GM23338 (cell line): ENCODE measurements at regions not wholly inside any gene's neighbourhood (a gene's known extent, or its start where the extent isn't known, plus 50 kb on each side); places are given as distances from the start of the nearest gene placed in this dataset.

ENCODE experiments used
- ATAC-seq: fragments of 200-7000 bp; cut with Tn5 transposase; 3 replicates; pipeline ENCODE4 v1.9.1; 2020
- DNase-seq: peaks from one replicate; pipeline ENCODE4 v3.0.0-alpha.2; 2015; ENCODE audit warnings: low spot score
- H2AFZ ChIP-seq: fragments of 200-600 bp; sonication (generic); 2 replicates; pipeline ENCODE4 v1.8.0; 2016; ENCODE audit warnings: antibody characterized with exemption, mild to moderate bottlenecking, moderate library complexity
- H3F3A ChIP-seq: fragments of 200-600 bp; sonication (generic); replicated peaks from 2 replicates; pipeline ENCODE4 v1.8.0; 2017; ENCODE audit warnings: antibody characterized with exemption, mixed run types, low read depth
- H3K27ac ChIP-seq: fragments of 200-600 bp; sonication (generic); 2 replicates; pipeline ENCODE4 v1.6.1; 2016; ENCODE audit warnings: low read depth
- H3K27me3 ChIP-seq: fragments of 200-600 bp; sonication (generic); 2 replicates; pipeline ENCODE4 v1.8.0; 2016; ENCODE audit warnings: mild to moderate bottlenecking, mixed run types, moderate library complexity; ENCODE audit not compliant: insufficient read depth
- H3K36me3 ChIP-seq: fragments of 200-600 bp; sonication (generic); 2 replicates; pipeline ENCODE4 v1.8.0; 2016; ENCODE audit warnings: mild to moderate bottlenecking; ENCODE audit not compliant: insufficient read depth
- H3K4me1 ChIP-seq: fragments of 200-600 bp; sonication (generic); 2 replicates; pipeline ENCODE4 v1.8.0; 2016; ENCODE audit warnings: mild to moderate bottlenecking, moderate library complexity; ENCODE audit not compliant: insufficient read depth
- H3K4me2 ChIP-seq: fragments of 200-600 bp; sonication (generic); 2 replicates; pipeline ENCODE4 v1.7.1; 2017; ENCODE audit warnings: mixed run types
- H3K4me3 ChIP-seq: fragments of 200-600 bp; sonication (generic); 2 replicates; pipeline ENCODE4 v1.6.1; 2016; ENCODE audit warnings: mixed run types
- H3K79me2 ChIP-seq: fragments of 200-600 bp; sonication (generic); replicated peaks from 2 replicates; pipeline ENCODE4 v1.8.0; 2017; ENCODE audit warnings: mild to moderate bottlenecking; ENCODE audit not compliant: insufficient read depth
- H3K9me2 ChIP-seq: fragments of 200-600 bp; sonication (generic); 2 replicates; pipeline ENCODE4 v1.8.0; 2017; ENCODE audit not compliant: insufficient read depth
- H4K20me1 ChIP-seq: fragments of 200-600 bp; sonication (generic); replicated peaks from 2 replicates; pipeline ENCODE4 v1.8.0; 2017; ENCODE audit warnings: mild to moderate bottlenecking; ENCODE audit not compliant: insufficient read depth
- H3K27ac Mint-ChIP-seq: 2 replicates; pipeline ENCODE4 v1.8.0; 2020; ENCODE audit warnings: inconsistent platforms, mild to moderate bottlenecking, moderate library complexity, mixed read lengths
- H3K27me3 Mint-ChIP-seq: 3 replicates; pipeline ENCODE4 v1.8.0; 2022; ENCODE audit warnings: low read depth, mild to moderate bottlenecking, moderate library complexity, mixed read lengths, inconsistent platforms; ENCODE audit not compliant: insufficient read depth, poor library complexity
- H3K36me3 Mint-ChIP-seq: 3 replicates; pipeline ENCODE4 v1.8.0; 2021; ENCODE audit warnings: low read depth, mild to moderate bottlenecking, inconsistent platforms, moderate library complexity, mixed read lengths
- H3K4me1 Mint-ChIP-seq: 3 replicates; pipeline ENCODE4 v1.8.0; 2020; ENCODE audit warnings: mild to moderate bottlenecking, inconsistent platforms, mixed read lengths
- H3K4me3 Mint-ChIP-seq: 3 replicates; pipeline ENCODE4 v1.8.0; 2021; ENCODE audit warnings: moderate library complexity, mild to moderate bottlenecking, inconsistent platforms, mixed read lengths
- H3K9me3 Mint-ChIP-seq: 3 replicates; pipeline ENCODE4 v1.8.0; 2020; ENCODE audit warnings: moderate library complexity, mild to moderate bottlenecking, inconsistent platforms, mixed read lengths
- CREB1 ChIP-seq: fragments of 250-450 bp; sonication (Bioruptor Pico); IDR thresholded peaks from 2 replicates; pipeline ENCODE4 v1.5.0; 2020; ENCODE audit warnings: low read depth, mild to moderate bottlenecking, moderate library complexity
- CTCF ChIP-seq, 2 experiments: fragments of 200-600 bp in 1 of 2; sonication (generic) in 1 of 2; conservative IDR thresholded peaks; 2 replicates each; pipeline versions ENCODE4 v1.5.1 to v1.6.1; 2016 to 2017; ENCODE audit warnings: antibody characterized with exemption in 2 of 2, low read depth in 2 of 2, mild to moderate bottlenecking in 2 of 2, moderate library complexity in 1 of 2
- JUNB ChIP-seq: IDR thresholded peaks from one replicate; pipeline ENCODE4 v1.6.1; 2016; ENCODE audit warnings: antibody characterized with exemption; ENCODE audit not compliant: unreplicated experiment
- NANOG ChIP-seq: IDR thresholded peaks from 2 replicates; pipeline ENCODE4 v1.6.1; 2016; ENCODE audit warnings: antibody characterized with exemption, borderline replicate concordance
- POLR2AphosphoS5 ChIP-seq: IDR thresholded peaks from 2 replicates; pipeline ENCODE4 v1.6.1; 2016; ENCODE audit warnings: antibody characterized with exemption, low read depth
- REST ChIP-seq: IDR thresholded peaks from one replicate; pipeline ENCODE4 v1.6.1; 2018; ENCODE audit warnings: antibody characterized with exemption; ENCODE audit not compliant: unreplicated experiment
- STAT1 ChIP-seq: IDR thresholded peaks from one replicate; pipeline ENCODE4 v1.6.1; 2016; ENCODE audit warnings: antibody characterized with exemption; ENCODE audit not compliant: unreplicated experiment
- ZNF114 ChIP-seq: fragments of 250-450 bp; sonication (Bioruptor Pico); IDR thresholded peaks from 2 replicates; pipeline ENCODE4 v1.5.0; 2020; ENCODE audit warnings: mild to moderate bottlenecking, moderate library complexity
- ZNF331 ChIP-seq: fragments of 250-450 bp; sonication (Bioruptor Pico); IDR thresholded peaks from 2 replicates; pipeline ENCODE4 v1.5.0; 2020; ENCODE audit warnings: low read depth, mild to moderate bottlenecking, moderate library complexity
- ZNF462 ChIP-seq: fragments of 250-450 bp; sonication (Bioruptor Pico); IDR thresholded peaks from 2 replicates; pipeline ENCODE4 v1.5.0; 2020; ENCODE audit warnings: mild to moderate bottlenecking, moderate library complexity
- TF ChIP-seq, protein P1 (sequence below): IDR thresholded peaks from 2 replicates; pipeline ENCODE4 v1.6.1; 2016; ENCODE audit warnings: antibody characterized with exemption

DNA sequence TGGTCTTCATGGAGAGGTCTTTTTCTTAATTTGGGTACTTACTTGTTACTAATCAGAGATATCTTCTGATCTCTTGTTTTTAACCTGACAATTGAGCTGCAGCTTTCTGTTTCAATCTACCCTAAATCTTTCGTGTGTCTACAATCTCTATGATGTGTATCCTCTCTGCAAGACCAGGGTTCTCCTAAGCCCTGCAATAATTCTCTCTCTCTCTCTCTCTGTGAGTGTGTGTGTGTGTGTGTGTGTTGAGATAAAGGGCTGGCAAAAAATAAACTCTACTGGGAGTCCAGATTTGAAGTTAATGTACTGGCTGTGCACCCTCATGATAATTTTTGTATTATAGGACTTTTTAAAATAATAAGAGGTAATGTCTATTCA is 57.8 kb upstream of the FBXL7 start (continued):
- TF ChIP-seq CTCF (conservative IDR thresholded peaks at IDR 0.05; ENCODE audit: low read depth in 2 of 2) (no peak), ZNF331 (CRISPR knock-in tag) (no peak), REST (no peak), NANOG (no peak), CREB1 (CRISPR knock-in tag) (no peak), POLR2AphosphoS5 (no peak), JUNB (no peak), ZNF114 (CRISPR knock-in tag) (no peak), STAT1 (no peak)
- TF ChIP-seq, protein P1, sequence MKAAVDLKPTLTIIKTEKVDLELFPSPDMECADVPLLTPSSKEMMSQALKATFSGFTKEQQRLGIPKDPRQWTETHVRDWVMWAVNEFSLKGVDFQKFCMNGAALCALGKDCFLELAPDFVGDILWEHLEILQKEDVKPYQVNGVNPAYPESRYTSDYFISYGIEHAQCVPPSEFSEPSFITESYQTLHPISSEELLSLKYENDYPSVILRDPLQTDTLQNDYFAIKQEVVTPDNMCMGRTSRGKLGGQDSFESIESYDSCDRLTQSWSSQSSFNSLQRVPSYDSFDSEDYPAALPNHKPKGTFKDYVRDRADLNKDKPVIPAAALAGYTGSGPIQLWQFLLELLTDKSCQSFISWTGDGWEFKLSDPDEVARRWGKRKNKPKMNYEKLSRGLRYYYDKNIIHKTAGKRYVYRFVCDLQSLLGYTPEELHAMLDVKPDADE, result no peak

DNA sequence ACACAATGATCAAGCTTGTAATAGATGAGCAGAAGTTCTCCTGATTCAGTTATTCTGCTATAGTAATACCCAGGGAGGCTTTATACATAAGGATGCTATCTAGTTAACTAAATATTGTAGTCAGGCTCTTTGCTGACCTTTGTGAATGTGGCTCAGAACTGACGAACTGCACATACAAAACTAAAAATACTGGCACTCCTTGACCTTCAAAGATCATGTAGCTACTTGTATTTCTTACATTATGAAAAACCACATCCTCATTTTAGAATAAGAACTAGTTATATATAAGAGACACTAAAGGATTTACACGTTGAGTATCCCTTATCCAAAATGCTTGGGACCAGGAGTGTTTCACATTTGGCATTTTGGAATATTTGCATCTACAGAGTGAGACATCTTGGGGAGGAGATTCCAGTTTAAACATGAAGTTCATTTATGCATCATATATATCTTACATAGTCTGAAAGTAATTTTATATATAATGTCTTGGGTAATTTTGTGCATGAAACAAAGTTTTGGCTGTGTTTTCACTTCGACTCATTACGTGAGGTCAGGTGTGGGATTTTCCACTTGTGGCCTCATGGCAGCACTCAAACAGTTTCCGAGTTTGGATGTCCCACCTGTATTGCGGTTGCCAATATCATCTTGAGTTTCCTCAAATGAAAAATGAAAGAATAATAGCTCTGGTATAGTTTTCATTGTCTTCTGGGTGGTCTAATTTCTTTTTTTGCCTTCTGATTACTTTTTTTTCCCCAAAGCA is 58.4 kb upstream of the FBXL7 start:
- H3K27ac Mint-ChIP-seq, result no peak overlapping the region
- H3K4me3 Mint-ChIP-seq, result no peak overlapping the region
- H3K4me2 ChIP-seq, result no peak overlapping the region
- DNase-seq, result no peak
- peaks cover 7% of the 10 kb centered on the region for H3K4me1 Mint-ChIP-seq
- H3K9me2 ChIP-seq, result no peaks in the 10 kb centered on the region
- no peaks in the 10 kb centered on the region for H4K20me1 ChIP-seq
- no peak overlapping the region for H2AFZ ChIP-seq
- H3K27ac ChIP-seq, result no peak overlapping the region
- no peak for ATAC-seq
- H3K4me3 ChIP-seq, result no peak overlapping the region
- no peaks in the 10 kb centered on the region for H3K36me3 ChIP-seq
- no peaks in the 10 kb centered on the region for H3K4me1 ChIP-seq
- H3K27me3 ChIP-seq, result no peaks in the 10 kb centered on the region
- H3K27me3 Mint-ChIP-seq, result peaks cover 3% of the 10 kb centered on the region
- H3K36me3 Mint-ChIP-seq, result no peaks in the 10 kb centered on the region
- no peaks in the 10 kb centered on the region for H3K9me3 Mint-ChIP-seq
- no peaks in the 10 kb centered on the region for H3K79me2 ChIP-seq
- no peaks in the 10 kb centered on the region for H3F3A ChIP-seq
- TF ChIP-seq NANOG, result no peak
- TF ChIP-seq ZNF462, result no peak
